ENCODE measurements at regions not wholly inside any gene's neighbourhood (a gene's known extent, or its start where the extent isn't known, plus 50 kb on each side); places are given as distances from the start of the nearest gene placed in this dataset.

DNA sequence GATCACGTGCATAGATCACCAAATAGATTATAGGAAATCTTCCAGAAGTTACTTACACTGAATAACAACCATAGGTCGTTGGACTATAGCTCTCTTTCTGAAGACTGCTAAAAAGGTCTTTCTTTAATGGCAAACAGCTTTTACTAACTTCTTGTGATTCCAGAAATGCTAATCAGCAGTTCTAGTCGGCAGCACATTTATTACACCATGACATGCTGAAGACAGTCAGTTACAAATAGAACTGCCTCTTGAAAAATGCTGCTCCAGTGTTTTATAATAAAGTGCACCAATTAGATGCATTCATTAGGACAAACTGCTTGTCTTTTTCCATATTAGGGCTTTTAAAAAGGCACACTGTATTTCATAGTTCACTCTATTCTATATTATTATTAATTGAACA is 488.2 kb downstream of the PABPC4L start:
- no peak for TF ChIP-seq ZNF561 (tag by site-specific recombination; IDR thresholded peaks at IDR 0.05; ENCODE audit: borderline replicate concordance)
- no peak for TF ChIP-seq KLF16 (tag by site-specific recombination; IDR thresholded peaks at IDR 0.05)
- TF ChIP-seq, protein P1, sequence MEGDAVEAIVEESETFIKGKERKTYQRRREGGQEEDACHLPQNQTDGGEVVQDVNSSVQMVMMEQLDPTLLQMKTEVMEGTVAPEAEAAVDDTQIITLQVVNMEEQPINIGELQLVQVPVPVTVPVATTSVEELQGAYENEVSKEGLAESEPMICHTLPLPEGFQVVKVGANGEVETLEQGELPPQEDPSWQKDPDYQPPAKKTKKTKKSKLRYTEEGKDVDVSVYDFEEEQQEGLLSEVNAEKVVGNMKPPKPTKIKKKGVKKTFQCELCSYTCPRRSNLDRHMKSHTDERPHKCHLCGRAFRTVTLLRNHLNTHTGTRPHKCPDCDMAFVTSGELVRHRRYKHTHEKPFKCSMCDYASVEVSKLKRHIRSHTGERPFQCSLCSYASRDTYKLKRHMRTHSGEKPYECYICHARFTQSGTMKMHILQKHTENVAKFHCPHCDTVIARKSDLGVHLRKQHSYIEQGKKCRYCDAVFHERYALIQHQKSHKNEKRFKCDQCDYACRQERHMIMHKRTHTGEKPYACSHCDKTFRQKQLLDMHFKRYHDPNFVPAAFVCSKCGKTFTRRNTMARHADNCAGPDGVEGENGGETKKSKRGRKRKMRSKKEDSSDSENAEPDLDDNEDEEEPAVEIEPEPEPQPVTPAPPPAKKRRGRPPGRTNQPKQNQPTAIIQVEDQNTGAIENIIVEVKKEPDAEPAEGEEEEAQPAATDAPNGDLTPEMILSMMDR (tag by site-specific recombination; IDR thresholded peaks at IDR 0.05), result no peak
- TF ChIP-seq, protein P2, sequence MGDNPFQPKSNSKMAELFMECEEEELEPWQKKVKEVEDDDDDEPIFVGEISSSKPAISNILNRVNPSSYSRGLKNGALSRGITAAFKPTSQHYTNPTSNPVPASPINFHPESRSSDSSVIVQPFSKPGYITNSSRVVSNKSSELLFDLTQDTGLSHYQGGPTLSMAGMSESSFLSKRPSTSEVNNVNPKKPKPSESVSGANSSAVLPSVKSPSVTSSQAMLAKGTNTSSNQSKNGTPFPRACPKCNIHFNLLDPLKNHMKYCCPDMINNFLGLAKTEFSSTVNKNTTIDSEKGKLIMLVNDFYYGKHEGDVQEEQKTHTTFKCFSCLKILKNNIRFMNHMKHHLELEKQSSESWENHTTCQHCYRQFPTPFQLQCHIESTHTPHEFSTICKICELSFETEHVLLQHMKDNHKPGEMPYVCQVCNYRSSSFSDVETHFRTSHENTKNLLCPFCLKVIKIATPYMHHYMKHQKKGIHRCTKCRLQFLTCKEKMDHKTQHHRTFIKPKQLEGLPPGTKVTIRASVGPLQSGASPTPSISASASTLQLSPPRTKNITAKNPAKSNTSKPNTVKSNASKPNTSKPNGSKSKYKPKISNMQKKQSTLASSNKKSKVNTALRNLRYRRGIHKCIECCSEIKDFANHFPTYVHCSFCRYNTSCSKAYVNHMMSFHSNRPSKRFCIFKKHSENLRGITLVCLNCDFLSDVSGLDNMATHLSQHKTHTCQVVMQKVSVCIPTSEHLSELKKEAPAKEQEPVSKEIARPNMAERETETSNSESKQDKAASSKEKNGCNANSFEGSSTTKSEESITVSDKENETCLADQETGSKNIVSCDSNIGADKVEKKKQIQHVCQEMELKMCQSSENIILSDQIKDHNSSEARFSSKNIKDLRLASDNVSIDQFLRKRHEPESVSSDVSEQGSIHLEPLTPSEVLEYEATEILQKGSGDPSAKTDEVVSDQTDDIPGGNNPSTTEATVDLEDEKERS (tag by site-specific recombination; IDR thresholded peaks at IDR 0.05), result no peak
- TF ChIP-seq, protein P3, sequence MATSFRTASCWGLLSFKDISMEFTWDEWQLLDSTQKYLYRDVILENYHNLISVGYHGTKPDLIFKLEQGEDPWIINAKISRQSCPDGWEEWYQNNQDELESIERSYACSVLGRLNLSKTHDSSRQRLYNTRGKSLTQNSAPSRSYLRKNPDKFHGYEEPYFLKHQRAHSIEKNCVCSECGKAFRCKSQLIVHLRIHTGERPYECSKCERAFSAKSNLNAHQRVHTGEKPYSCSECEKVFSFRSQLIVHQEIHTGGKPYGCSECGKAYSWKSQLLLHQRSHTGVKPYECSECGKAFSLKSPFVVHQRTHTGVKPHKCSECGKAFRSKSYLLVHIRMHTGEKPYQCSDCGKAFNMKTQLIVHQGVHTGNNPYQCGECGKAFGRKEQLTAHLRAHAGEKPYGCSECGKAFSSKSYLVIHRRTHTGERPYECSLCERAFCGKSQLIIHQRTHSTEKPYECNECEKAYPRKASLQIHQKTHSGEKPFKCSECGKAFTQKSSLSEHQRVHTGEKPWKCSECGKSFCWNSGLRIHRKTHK (tag by site-specific recombination; IDR thresholded peaks at IDR 0.05), result no peak
